ENCODE measurements at regions not wholly inside any gene's neighbourhood (a gene's known extent, or its start where the extent isn't known, plus 50 kb on each side); places are given as distances from the start of the nearest gene placed in this dataset.

GRCh38 chr6:4450237-4450636 is 314.9 kb upstream of the ECI2 start:
- DNase-seq (ENCODE audit: extremely low spot score, unreplicated experiment) = no peak
- Mint-ChIP-seq H3K27me3 (no peaks in the 10 kb centered on the region), H3K27ac (no peak overlapping the region), H3K9me3 (peaks cover 11% of the 10 kb centered on the region), H3K36me3 (no peaks in the 10 kb centered on the region), H3K4me3 (no peak overlapping the region), H3K4me1 (ENCODE audit: unreplicated experiment) (no peaks in the 10 kb centered on the region)
- TF ChIP-seq CTCF (conservative IDR thresholded peaks at IDR 0.05) = no peak

- Mint-ChIP-seq H3K9me3 (peaks cover 6% of the 10 kb centered on the region), H3K4me3 (no peak overlapping the region), H3K27ac (no peak overlapping the region)
Observed at GRCh38 chr6:4449409-4449808, 314.0 kb upstream of the ECI2 start.

GRCh38 chr6:4448841-4449240 is 313.5 kb upstream of the ECI2 start:
- no peak for DNase-seq (ENCODE audit: extremely low spot score, unreplicated experiment)
- Mint-ChIP-seq H3K27ac (no peak overlapping the region), H3K9me3 (peaks cover 6% of the 10 kb centered on the region), H3K27me3 (no peaks in the 10 kb centered on the region), H3K4me1 (ENCODE audit: unreplicated experiment) (no peaks in the 10 kb centered on the region), H3K4me3 (no peak overlapping the region), H3K36me3 (no peaks in the 10 kb centered on the region)
- no peak for TF ChIP-seq CTCF (conservative IDR thresholded peaks at IDR 0.05)

More at GRCh38 chr6:4449409-4449808, 314.0 kb upstream of the ECI2 start:
- no peaks in the 10 kb centered on the region for H3K36me3 Mint-ChIP-seq
- H3K27me3 Mint-ChIP-seq = no peaks in the 10 kb centered on the region
- no peak for DNase-seq (ENCODE audit: extremely low spot score, unreplicated experiment)
- no peak for TF ChIP-seq CTCF (conservative IDR thresholded peaks at IDR 0.05)
- no peaks in the 10 kb centered on the region for H3K4me1 Mint-ChIP-seq (ENCODE audit: unreplicated experiment)

DNA sequence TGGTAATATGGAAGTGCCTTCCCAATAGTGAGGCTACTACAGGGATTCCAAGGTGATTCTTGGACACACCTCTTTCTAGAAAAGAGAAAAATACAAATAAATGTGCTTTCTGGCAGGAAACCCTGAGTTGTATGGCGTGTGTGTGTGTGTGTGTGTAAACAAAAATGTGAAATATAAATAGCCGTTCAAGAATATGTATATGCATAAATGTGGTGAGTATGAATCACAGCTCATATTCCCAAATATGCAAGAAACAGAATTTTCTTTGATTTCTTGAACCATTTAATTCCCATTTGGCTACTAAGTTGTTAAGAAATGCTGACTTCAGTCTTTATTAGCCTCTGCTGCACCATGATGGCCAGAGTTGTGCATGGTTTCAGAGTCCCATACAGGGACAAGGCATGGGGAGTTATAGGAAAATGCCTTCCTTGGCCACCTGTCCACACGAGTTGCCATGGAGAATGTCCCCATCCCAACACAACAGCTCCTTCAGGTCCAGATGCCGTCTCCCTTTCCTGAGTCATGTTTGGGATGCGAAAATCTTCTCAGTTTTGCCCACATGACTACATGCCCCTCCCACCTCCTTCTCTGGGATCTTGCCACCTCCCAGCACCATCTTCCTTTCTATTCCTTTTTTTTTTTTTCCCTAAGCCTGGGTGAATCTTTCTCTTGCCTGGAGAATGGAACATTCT is 312.4 kb upstream of the ECI2 start:
- Mint-ChIP-seq H3K4me3 (no peak overlapping the region), H3K36me3 (no peaks in the 10 kb centered on the region), H3K4me1 (ENCODE audit: unreplicated experiment) (no peaks in the 10 kb centered on the region), H3K9me3 (peaks cover 6% of the 10 kb centered on the region), H3K27ac (no peak overlapping the region), H3K27me3 (no peaks in the 10 kb centered on the region)
- no peak for TF ChIP-seq CTCF (conservative IDR thresholded peaks at IDR 0.05)
- DNase-seq (ENCODE audit: extremely low spot score, unreplicated experiment) = no peak

DNA sequence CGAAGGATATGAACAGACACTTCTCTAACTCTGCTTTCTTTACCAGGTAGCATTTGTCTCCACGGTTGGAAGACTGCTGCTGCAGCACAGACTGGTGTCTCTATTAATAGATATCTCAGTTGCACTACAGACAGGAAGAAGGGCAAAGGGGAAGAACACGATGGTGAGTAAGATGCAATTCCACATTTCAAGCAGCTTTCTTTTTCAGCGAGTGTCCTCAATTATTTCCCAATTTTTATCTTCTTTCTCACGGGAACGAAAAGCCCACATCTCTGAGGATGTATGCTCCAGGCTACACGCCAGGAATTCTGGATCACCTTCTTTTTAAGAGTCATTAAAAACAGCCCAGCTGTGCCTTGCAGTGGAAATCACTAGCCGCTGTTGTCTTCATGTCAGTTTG is 311.6 kb upstream of the ECI2 start:
- Mint-ChIP-seq H3K27me3 (no peaks in the 10 kb centered on the region), H3K27ac (no peak overlapping the region), H3K4me1 (ENCODE audit: unreplicated experiment) (no peaks in the 10 kb centered on the region), H3K4me3 (no peak overlapping the region), H3K36me3 (no peaks in the 10 kb centered on the region), H3K9me3 (peaks cover 10% of the 10 kb centered on the region)
- DNase-seq (ENCODE audit: extremely low spot score, unreplicated experiment) = no peak
- no peak for TF ChIP-seq CTCF (conservative IDR thresholded peaks at IDR 0.05)

All from type B pancreatic cell (in vitro differentiated cells).